Midbrain (tissue), 1 donor: ENCODE measurements at regions not wholly inside any gene's neighbourhood (a gene's known extent, or its start where the extent isn't known, plus 50 kb on each side); places are given as distances from the start of the nearest gene placed in this dataset.
"Not testable (repeated sequence)": the region's sequence is repeated elsewhere in the genome, so short reads cannot be mapped to it uniquely, and the experiment has no call there.

Experiments
- DNase-seq: peaks from one replicate; lab custom pipeline; 2025; lab: John Stamatoyannopoulos, UW

GRCh38 chr17:54353789-54354525, 531.2 kb downstream of the KIF2B start:
- DNase-seq: no peak

GRCh38 chr17:54361073-54361472, 538.3 kb downstream of the KIF2B start:
- DNase-seq: not testable (repeated sequence)

DNA sequence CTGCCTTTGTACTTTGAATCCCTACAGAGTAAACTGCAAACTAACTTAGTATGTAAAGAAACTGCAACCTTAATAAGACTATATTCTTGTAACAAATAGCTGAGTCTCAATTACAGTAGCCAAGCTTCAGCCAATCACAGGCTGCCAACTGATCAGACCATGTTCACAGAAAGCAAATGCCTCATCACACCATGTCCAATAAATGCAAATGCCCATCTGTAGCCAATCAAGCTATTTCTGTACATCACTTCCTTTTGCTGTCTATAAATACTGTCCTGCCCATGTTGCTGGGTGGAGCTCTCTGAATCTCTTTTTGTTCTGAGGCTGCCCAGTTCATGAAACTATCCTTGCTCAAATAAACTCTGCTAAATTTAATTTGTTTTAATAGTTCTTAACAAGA, 531.7 kb upstream of the TOM1L1 start:
- DNase-seq: no peak

GRCh38 chr17:54372069-54372749, 528.4 kb upstream of the TOM1L1 start:
- no peak for DNase-seq

- no peak for DNase-seq
These were observed 526.7 kb upstream of the TOM1L1 start for GRCh38 chr17:54373970-54374369.

GRCh38 chr17:54376409-54376808, 524.2 kb upstream of the TOM1L1 start:
- not testable (repeated sequence) for DNase-seq

DNA sequence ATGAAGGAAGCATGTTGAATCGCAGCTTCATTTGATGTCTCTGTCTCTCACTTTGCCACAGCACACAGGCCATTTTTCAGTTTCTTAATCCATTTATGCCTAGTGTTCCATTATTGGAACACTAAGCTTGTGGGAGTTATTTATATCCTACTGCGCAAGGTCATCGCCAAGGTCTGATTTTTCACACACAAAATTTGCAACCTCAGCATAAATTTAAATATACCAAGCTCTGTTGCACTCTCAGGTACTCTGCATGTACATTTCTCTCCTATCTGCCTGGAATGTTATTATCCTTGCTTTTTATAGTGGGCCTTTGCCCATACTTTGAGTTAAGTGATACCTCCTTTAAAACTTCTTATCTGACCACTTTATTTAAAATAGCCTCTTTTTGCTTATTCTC, 519.2 kb upstream of the TOM1L1 start:
- DNase-seq: no peak

- DNase-seq: no peak
These were observed 496.4 kb upstream of the TOM1L1 start for GRCh38 chr17:54404259-54404658.

DNA sequence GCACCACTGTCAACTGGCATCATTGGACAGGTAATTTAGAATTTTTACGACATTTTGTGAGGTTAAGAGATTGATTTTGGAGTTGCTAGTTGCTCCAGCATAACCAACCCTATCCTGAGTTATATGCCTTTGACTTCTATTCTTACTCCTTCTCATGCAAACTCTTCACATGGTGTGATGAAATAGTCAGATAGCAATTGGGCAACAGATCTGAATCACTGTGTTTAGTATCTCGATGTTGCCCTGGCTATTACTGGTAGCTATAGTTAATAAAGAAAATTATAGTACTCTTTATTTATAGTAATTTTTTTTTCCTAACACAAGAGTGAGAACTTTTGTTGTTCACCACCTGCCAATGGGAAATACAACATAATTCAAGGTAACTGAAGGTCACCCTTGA, 494.8 kb upstream of the TOM1L1 start:
- no peak for DNase-seq

DNA sequence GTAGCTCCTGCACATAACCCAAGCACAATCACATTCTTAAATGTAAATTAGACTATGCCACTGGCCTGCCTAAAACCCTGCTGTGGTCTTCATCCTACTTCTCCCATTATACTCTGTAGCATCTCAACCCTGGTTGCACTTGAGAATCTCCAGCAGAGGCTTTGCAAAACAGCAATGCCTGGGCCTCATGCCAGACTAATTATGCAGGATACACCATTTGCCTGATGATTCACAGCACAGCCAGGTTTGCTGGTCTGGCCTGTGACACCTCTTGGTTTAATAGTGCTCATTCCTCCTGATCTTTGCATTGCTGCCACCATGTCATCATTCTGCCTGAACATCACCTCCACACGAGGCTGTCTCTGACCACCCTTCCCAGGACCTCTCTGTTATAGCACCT, 491.9 kb upstream of the TOM1L1 start:
- DNase-seq: no peak

DNA sequence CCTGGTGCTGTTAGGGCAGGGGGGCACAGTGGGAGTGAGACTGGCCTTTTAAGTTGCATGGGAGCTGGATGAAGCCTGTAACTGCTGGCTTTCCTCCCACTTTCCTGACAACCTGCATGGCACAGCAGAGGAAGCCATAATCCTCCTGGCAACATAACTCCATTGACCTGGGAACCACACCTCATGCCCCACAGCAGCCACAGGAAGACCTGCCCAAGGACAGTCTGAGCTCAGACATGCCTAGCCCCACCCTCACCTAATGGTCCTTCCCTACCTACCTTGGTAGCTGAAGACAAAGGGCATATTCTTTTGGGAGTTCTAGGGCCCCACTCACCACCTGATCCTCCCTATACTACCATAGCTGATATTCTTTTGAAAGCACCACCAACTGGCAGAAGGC, 482.2 kb upstream of the TOM1L1 start:
- DNase-seq: no peak

DNA sequence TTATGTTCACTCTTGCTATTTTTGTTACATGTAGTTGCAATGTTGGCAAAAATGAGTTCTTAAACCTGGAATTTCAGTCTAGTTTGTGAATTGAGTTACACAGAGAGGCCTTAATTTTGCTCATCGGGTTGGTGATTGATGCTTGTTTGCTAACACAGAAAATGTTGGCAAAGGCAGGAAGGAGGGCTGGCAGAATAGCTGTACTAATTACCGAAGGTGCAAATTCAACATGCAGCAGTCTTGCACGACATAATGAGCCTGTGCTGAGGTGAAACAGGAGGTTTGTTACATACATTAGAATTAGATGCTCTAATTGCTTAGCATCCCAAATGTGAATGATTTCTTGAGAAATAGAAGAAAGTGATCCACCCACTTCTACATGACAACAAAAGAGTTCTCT, 475.0 kb upstream of the TOM1L1 start:
- no peak for DNase-seq

- DNase-seq: no peak
These were observed 474.3 kb upstream of the TOM1L1 start for GRCh38 chr17:54426296-54426886.

- no peak for DNase-seq
These were observed 464.7 kb upstream of the TOM1L1 start for GRCh38 chr17:54435966-54436365.

DNA sequence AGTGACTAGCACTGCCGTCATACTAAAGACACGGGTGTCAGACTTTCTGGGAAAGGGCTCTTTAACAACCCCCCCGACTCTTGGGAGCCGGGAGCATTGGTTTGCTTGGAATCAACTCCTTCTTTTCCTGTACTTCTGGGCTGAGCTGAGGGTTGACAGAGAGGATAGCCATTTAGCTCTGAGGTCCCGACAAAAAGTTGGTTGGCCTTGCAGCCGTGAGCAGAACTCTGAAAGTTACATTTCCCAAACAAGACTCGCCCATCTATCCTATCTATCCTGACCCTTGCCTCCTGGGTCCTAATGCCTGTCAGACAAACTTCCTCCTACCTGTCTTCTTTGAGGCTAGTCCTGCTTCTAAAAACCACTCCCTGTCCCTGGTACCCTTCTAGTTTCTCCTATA, 460.8 kb upstream of the TOM1L1 start:
- DNase-seq: no peak

GRCh38 chr17:54451051-54451450, 449.6 kb upstream of the TOM1L1 start:
- no peak for DNase-seq

DNA sequence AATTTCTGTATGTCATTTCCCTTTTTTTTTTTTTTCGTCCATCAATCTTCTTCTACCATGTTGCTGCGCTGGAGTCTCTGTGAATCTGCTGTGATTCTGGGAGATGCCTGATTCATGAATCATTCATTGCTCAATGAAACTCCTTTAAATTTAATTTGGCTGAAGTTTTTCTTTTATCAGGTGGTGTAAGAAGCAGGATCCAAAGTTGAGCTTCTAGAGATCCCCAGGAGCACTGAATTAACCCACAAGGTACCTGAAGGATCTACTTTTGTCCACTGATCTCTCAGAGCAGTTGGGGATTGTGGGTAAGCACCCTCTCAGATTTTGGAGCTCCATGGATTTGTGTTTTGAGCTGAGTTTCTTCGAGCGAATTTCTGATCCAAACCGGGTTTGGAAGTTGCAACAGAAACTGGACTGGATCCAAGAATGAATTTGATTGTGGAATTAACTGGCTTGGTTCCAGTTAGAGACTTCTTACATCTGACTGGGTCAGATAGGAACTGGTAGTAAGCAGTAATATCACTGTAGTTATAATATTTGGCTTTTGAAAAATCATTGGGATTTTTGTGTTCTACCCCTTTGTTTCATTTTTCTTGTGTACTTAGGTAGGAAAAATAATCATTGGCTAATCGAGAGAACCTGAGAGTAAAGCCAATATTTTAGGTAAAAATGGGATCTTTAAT, 447.8 kb upstream of the TOM1L1 start:
- DNase-seq: no peak

- DNase-seq: no peak
These were observed 445.3 kb upstream of the TOM1L1 start for GRCh38 chr17:54455251-54455868.

DNA sequence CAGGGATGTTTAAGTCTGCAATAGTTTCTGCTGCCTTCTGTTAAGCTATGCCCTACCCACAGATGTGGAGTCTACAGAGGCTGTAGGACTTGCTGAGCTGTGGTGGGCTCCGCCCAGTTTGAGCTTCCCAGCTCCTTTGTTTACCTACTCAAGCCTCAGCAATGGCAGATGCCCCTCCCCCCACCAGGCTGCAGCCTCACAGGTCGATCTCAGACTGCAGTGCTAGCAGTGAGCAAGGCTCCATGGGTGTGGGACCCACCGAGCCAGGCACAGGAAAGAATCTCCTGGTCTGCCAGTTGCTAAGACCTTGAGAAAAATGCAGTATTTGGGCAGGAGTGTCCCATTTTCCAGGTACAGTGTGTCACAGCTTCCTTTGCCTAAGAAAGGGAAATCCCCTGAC, 435.2 kb upstream of the TOM1L1 start:
- not testable (repeated sequence) for DNase-seq

DNA sequence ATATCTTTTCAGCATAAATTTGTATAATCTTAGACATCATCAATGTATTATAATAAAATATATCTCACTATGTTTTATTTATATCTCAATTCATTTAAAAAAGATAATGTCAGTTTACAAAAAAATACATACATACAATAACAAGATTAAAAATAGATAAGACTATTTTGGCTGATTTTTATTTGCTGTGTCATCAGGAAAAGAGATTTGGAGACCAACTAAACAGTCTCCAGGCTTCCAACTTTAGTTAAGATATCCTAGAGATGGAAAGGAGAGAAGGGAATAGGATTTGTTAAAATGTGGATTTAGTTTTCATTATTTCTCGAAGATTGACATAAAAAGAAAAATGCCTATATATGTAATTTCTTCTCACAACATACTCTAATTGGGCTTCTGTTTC, 433.8 kb upstream of the TOM1L1 start:
- no peak for DNase-seq

GRCh38 chr17:54482843-54483242, 417.8 kb upstream of the TOM1L1 start:
- DNase-seq: no peak

GRCh38 chr17:54493691-54494090, 407.0 kb upstream of the TOM1L1 start:
- no peak for DNase-seq
